ENCODE measurements at regions not wholly inside any gene's neighbourhood (a gene's known extent, or its start where the extent isn't known, plus 50 kb on each side); places are given as distances from the start of the nearest gene placed in this dataset.

DNA sequence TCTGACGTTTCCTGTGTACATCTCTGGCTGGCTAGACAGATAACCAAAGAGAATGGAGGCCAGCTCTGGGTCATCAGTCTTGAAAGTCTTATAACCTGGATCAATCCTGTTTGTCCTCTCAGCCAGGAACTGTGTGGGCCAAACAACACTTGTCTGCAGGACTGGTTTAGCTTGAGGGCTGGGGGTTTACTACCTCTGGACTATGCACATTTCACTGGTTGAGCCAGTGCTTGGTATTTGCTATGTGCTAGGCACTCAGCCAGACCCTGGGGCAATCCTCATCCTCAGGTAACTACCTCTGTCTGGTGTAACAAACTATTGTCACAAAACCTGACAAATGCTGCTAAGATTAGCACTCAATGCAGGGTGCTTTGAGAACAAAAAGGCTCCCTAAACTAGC lies 169.7 kb downstream of the HAUS1 start:
- TF ChIP-seq EZH2phosphoT487 (IDR thresholded peaks at IDR 0.05; ENCODE audit: insufficient read depth, low read depth): no peak
- no peak for TF ChIP-seq EZH2 (IDR thresholded peaks at IDR 0.05; ENCODE audit: insufficient read depth, poor library complexity, severe bottlenecking)
